CD4-positive, alpha-beta memory T cell (primary cell): ENCODE measurements at regions not wholly inside any gene's neighbourhood (a gene's known extent, or its start where the extent isn't known, plus 50 kb on each side); places are given as distances from the start of the nearest gene placed in this dataset.

Source experiments
- CTCF ChIA-PET: fragments of 350-600 bp; sonication (Branson Sonifier 250); formaldehyde crosslinking; loops from one replicate; lab custom pipeline; 2021; ENCODE audit warnings: inconsistent platforms; ENCODE audit not compliant: partially characterized antibody; lab: Charles Lee
- POLR2A ChIA-PET: fragments of 350-600 bp; sonication (Branson Sonifier 250); formaldehyde crosslinking; loops from one replicate; lab custom pipeline; 2021; ENCODE audit not compliant: partially characterized antibody; lab: Charles Lee
- DNase-seq, 5 donors: peaks; one replicate each; pipeline versions ENCODE4 v3.0.0 to v3.0.0-alpha.2; 2020 to 2022; ENCODE audit warnings: mixed read lengths in 1 of 5
- H3K27ac ChIP-seq: one replicate; pipeline ENCODE4 v1.7.0; 2013; ENCODE audit warnings: low read depth, low read length
- H3K27me3 ChIP-seq: 2 replicates; pipeline ENCODE4 v1.7.0; 2013; ENCODE audit warnings: mild to moderate bottlenecking, low read length, moderate library complexity; ENCODE audit not compliant: insufficient read depth
- H3K36me3 ChIP-seq: 2 replicates; pipeline ENCODE4 v1.7.0; 2013; ENCODE audit warnings: mild to moderate bottlenecking, low read length, moderate library complexity; ENCODE audit not compliant: insufficient read depth
- H3K4me1 ChIP-seq: 2 replicates; pipeline ENCODE4 v1.7.0; 2013; ENCODE audit warnings: mild to moderate bottlenecking, low read length, moderate library complexity; ENCODE audit not compliant: insufficient read depth
- H3K4me3 ChIP-seq, 2 donors: one replicate each; pipeline ENCODE4 v1.7.0; 2013; ENCODE audit warnings: low read length in 2 of 2, mild to moderate bottlenecking in 1 of 2
- H3K9me3 ChIP-seq, 2 donors: one replicate each; pipeline ENCODE4 v1.7.0; 2013; ENCODE audit warnings: low read length in 2 of 2, control low read depth in 1 of 2; ENCODE audit not compliant: control insufficient read depth in 1 of 2
- H3K27ac Mint-ChIP-seq, 7 donors: one replicate each; pipeline ENCODE4 v1.8.0; 2020 to 2021; ENCODE audit warnings: mixed read lengths in 7 of 7, mild to moderate bottlenecking in 6 of 7, inconsistent platforms in 3 of 7, moderate library complexity in 3 of 7
- H3K27me3 Mint-ChIP-seq, 2 donors: one replicate each; pipeline ENCODE4 v1.8.0; 2020 to 2021; ENCODE audit warnings: mixed read lengths in 2 of 2
- H3K36me3 Mint-ChIP-seq, 2 donors: one replicate each; pipeline ENCODE4 v1.8.0; 2020 to 2021; ENCODE audit warnings: mixed read lengths in 2 of 2, inconsistent platforms in 1 of 2, mild to moderate bottlenecking in 1 of 2
- H3K4me1 Mint-ChIP-seq, 4 donors: one replicate each; pipeline ENCODE4 v1.8.0; 2020 to 2021; ENCODE audit warnings: mixed read lengths in 4 of 4, mild to moderate bottlenecking in 1 of 4
- H3K4me3 Mint-ChIP-seq, 8 donors: one replicate each; pipeline ENCODE4 v1.8.0; 2020 to 2021; ENCODE audit warnings: mixed read lengths in 8 of 8, mild to moderate bottlenecking in 7 of 8, moderate library complexity in 6 of 8, inconsistent platforms in 3 of 8
- H3K9me3 Mint-ChIP-seq, 8 donors: one replicate each; pipeline ENCODE4 v1.8.0; 2020 to 2021; ENCODE audit warnings: mixed read lengths in 8 of 8, mild to moderate bottlenecking in 5 of 8, inconsistent platforms in 3 of 8, moderate library complexity in 1 of 8
- intact Hi-C: fragments of 100-400 bp; cut with micrococcal nuclease; formaldehyde crosslinking; loops from one replicate; pipeline ENCODE4 v1.15.1; 2023

GRCh38 chr21:38952890-38953289, 147.2 kb downstream of the ETS2 start:
- Histone ChIP-seq H3K36me3 (no peaks in the 10 kb centered on the region), H3K27me3 (no peaks in the 10 kb centered on the region), H3K27ac (no peak overlapping the region), H3K9me3 (no peaks in the 10 kb centered on the region), H3K4me3 (no peak overlapping the region), H3K4me1 (no peaks in the 10 kb centered on the region)
- ChIA-PET CTCF (no interaction called here), POLR2A (no interaction called here)
- Mint-ChIP-seq H3K9me3 (peaks cover 0 to 6% (median 0%) of the 10 kb centered on the region in 8 donors), H3K27me3 (peaks cover 5 to 22% of the 10 kb centered on the region in 2 donors), H3K4me3 (peak overlapping the region in 1 of 8 donors; percentile 63), H3K27ac (no peak overlapping the region), H3K4me1 (no peaks in the 10 kb centered on the region), H3K36me3 (no peaks in the 10 kb centered on the region)
- intact Hi-C loops = no loop called here
- no peak for DNase-seq

- no peaks in the 10 kb centered on the region for H3K4me1 Mint-ChIP-seq
- no peak overlapping the region for H3K27ac ChIP-seq
- no peak overlapping the region for H3K4me3 Mint-ChIP-seq
- no peak overlapping the region for H3K4me3 ChIP-seq
- no peaks in the 10 kb centered on the region for H3K4me1 ChIP-seq
- intact Hi-C loops = no loop called here
- ChIA-PET CTCF (no interaction called here), POLR2A (no interaction called here)
- no peaks in the 10 kb centered on the region for H3K36me3 ChIP-seq
- no peak overlapping the region for H3K27ac Mint-ChIP-seq
- no peak for DNase-seq
- peaks cover 5 to 13% of the 10 kb centered on the region in 2 donors for H3K27me3 Mint-ChIP-seq
- H3K9me3 ChIP-seq = no peaks in the 10 kb centered on the region
- H3K9me3 Mint-ChIP-seq = peaks cover 0 to 6% (median 0%) of the 10 kb centered on the region in 8 donors
- no peaks in the 10 kb centered on the region for H3K27me3 ChIP-seq
- H3K36me3 Mint-ChIP-seq = no peaks in the 10 kb centered on the region
Measured at GRCh38 chr21:38951095-38951730, 145.5 kb downstream of the ETS2 start.

- intact Hi-C loops = no loop called here
- POLR2A ChIA-PET = no interaction called here
- H3K27ac ChIP-seq = no peak overlapping the region
- no peaks in the 10 kb centered on the region for H3K36me3 Mint-ChIP-seq
- peaks cover 5 to 16% of the 10 kb centered on the region in 2 donors for H3K27me3 Mint-ChIP-seq
- H3K4me1 Mint-ChIP-seq = no peaks in the 10 kb centered on the region
- no peak overlapping the region for H3K4me3 Mint-ChIP-seq
- H3K4me3 ChIP-seq = no peak overlapping the region
- H3K27ac Mint-ChIP-seq = no peak overlapping the region
- H3K9me3 Mint-ChIP-seq = peaks cover 0 to 6% (median 0%) of the 10 kb centered on the region in 8 donors
- DNase-seq = no peak
- no peaks in the 10 kb centered on the region for H3K9me3 ChIP-seq
- no peaks in the 10 kb centered on the region for H3K27me3 ChIP-seq
- H3K4me1 ChIP-seq = no peaks in the 10 kb centered on the region
- H3K36me3 ChIP-seq = no peaks in the 10 kb centered on the region
- CTCF ChIA-PET = no interaction called here
Measured at GRCh38 chr21:38950435-38951094, 144.8 kb downstream of the ETS2 start.

GRCh38 chr21:38949070-38949380, 143.3 kb downstream of the ETS2 start:
- no peak for DNase-seq

GRCh38 chr21:38948377-38949069, 142.8 kb downstream of the ETS2 start:
- peaks cover 0 to 6% (median 0%) of the 10 kb centered on the region in 8 donors for H3K9me3 Mint-ChIP-seq
- no peak overlapping the region for H3K4me3 Mint-ChIP-seq
- intact Hi-C loops = no loop called here
- no peaks in the 10 kb centered on the region for H3K9me3 ChIP-seq
- no peak overlapping the region for H3K27ac ChIP-seq
- ChIA-PET CTCF (no interaction called here), POLR2A (no interaction called here)
- H3K4me3 ChIP-seq = no peak overlapping the region
- H3K27ac Mint-ChIP-seq = no peak overlapping the region
- no peak for DNase-seq
- no peaks in the 10 kb centered on the region for H3K36me3 Mint-ChIP-seq
- no peaks in the 10 kb centered on the region for H3K4me1 ChIP-seq
- no peaks in the 10 kb centered on the region for H3K36me3 ChIP-seq
- H3K27me3 ChIP-seq = no peaks in the 10 kb centered on the region
- no peaks in the 10 kb centered on the region for H3K4me1 Mint-ChIP-seq
- peaks cover 5 to 12% of the 10 kb centered on the region in 2 donors for H3K27me3 Mint-ChIP-seq

More at GRCh38 chr21:38949070-38949380, 143.3 kb downstream of the ETS2 start:
- Histone ChIP-seq H3K4me3 (no peak overlapping the region), H3K27ac (no peak overlapping the region), H3K27me3 (no peaks in the 10 kb centered on the region), H3K36me3 (no peaks in the 10 kb centered on the region), H3K4me1 (no peaks in the 10 kb centered on the region), H3K9me3 (no peaks in the 10 kb centered on the region)
- intact Hi-C loops = no loop called here
- Mint-ChIP-seq H3K27me3 (peaks cover 5 to 14% of the 10 kb centered on the region in 2 donors), H3K36me3 (no peaks in the 10 kb centered on the region), H3K27ac (no peak overlapping the region), H3K4me3 (no peak overlapping the region), H3K9me3 (peaks cover 0 to 6% (median 0%) of the 10 kb centered on the region in 8 donors), H3K4me1 (no peaks in the 10 kb centered on the region)
- CTCF ChIA-PET = no interaction called here
- POLR2A ChIA-PET = no interaction called here

GRCh38 chr21:38945545-38946245, 140.0 kb downstream of the ETS2 start:
- no peaks in the 10 kb centered on the region for H3K9me3 ChIP-seq
- H3K27ac ChIP-seq = no peak overlapping the region
- no peaks in the 10 kb centered on the region for H3K36me3 ChIP-seq
- no peak overlapping the region for H3K4me3 ChIP-seq
- H3K9me3 Mint-ChIP-seq = peaks cover 0 to 7% (median 0%) of the 10 kb centered on the region in 8 donors
- H3K27me3 Mint-ChIP-seq = peaks cover 0 to 6% of the 10 kb centered on the region in 2 donors
- no peak for DNase-seq
- intact Hi-C loops = no loop called here
- no peaks in the 10 kb centered on the region for H3K4me1 Mint-ChIP-seq
- no peaks in the 10 kb centered on the region for H3K27me3 ChIP-seq
- H3K4me1 ChIP-seq = no peaks in the 10 kb centered on the region
- ChIA-PET POLR2A (no interaction called here), CTCF (no interaction called here)
- no peaks in the 10 kb centered on the region for H3K36me3 Mint-ChIP-seq
- H3K27ac Mint-ChIP-seq = no peak overlapping the region
- H3K4me3 Mint-ChIP-seq = no peak overlapping the region

- H3K27ac ChIP-seq = no peak overlapping the region
- no peak for DNase-seq
- no peaks in the 10 kb centered on the region for H3K9me3 ChIP-seq
- no peak overlapping the region for H3K4me3 ChIP-seq
- intact Hi-C loops = no loop called here
- Mint-ChIP-seq H3K4me1 (no peaks in the 10 kb centered on the region), H3K4me3 (no peak overlapping the region), H3K9me3 (peaks cover 0 to 3% (median 0%) of the 10 kb centered on the region in 8 donors), H3K36me3 (no peaks in the 10 kb centered on the region), H3K27me3 (peaks cover 0 to 6% of the 10 kb centered on the region in 2 donors), H3K27ac (no peak overlapping the region)
- no peaks in the 10 kb centered on the region for H3K4me1 ChIP-seq
- ChIA-PET CTCF (no interaction called here), POLR2A (no interaction called here)
- no peaks in the 10 kb centered on the region for H3K27me3 ChIP-seq
- no peaks in the 10 kb centered on the region for H3K36me3 ChIP-seq
Measured at GRCh38 chr21:38944903-38945302, 139.2 kb downstream of the ETS2 start.
